OCI-LY7 (cell line): ENCODE measurements at regions not wholly inside any gene's neighbourhood (a gene's known extent, or its start where the extent isn't known, plus 50 kb on each side); places are given as distances from the start of the nearest gene placed in this dataset.

ENCODE experiments used
- CTCF ChIP-seq: fragments of 200-600 bp; sonication (generic); conservative IDR thresholded peaks from 2 replicates; pipeline ENCODE4 v1.5.1; 2014; ENCODE audit warnings: mild to moderate bottlenecking, antibody characterized with exemption, low read length, moderate library complexity, mixed read lengths
- EZH2phosphoT487 ChIP-seq: fragments of 200-600 bp; sonication (generic); IDR thresholded peaks from 2 replicates; pipeline ENCODE4 v1.6.1; 2018; ENCODE audit warnings: low read depth, borderline replicate concordance, mild to moderate bottlenecking, mixed run types, antibody characterized with exemption, low read length, moderate library complexity, mixed read lengths

- TF ChIP-seq CTCF = no peak
- TF ChIP-seq EZH2phosphoT487 = no peak
These were observed 321.9 kb upstream of the NETO1 start for GRCh38 chr18:73189718-73190117.
